HL-60 (cell line): ENCODE measurements at regions not wholly inside any gene's neighbourhood (a gene's known extent, or its start where the extent isn't known, plus 50 kb on each side); places are given as distances from the start of the nearest gene placed in this dataset.

Source experiments
- CTCF ChIP-seq: IDR thresholded peaks from one replicate; pipeline ENCODE4 v1.5.1; 2011; ENCODE audit warnings: low read length, control low read depth, inconsistent platforms; ENCODE audit not compliant: insufficient read depth
- GABPA ChIP-seq: IDR thresholded peaks from 2 replicates; pipeline ENCODE4 v1.6.1; 2012; ENCODE audit warnings: low read depth
- SPI1 ChIP-seq: IDR thresholded peaks from 2 replicates; pipeline ENCODE4 v1.6.1; 2012; ENCODE audit warnings: low read depth, mild to moderate bottlenecking, borderline replicate concordance

GRCh38 chr1:208951026-208951525 lies 632.4 kb upstream of the CAMK1G start:
- TF ChIP-seq GABPA (no peak), CTCF (no peak), SPI1 (no peak)
